Panc1 (cell line): ENCODE measurements at regions not wholly inside any gene's neighbourhood (a gene's known extent, or its start where the extent isn't known, plus 50 kb on each side); places are given as distances from the start of the nearest gene placed in this dataset.

Experiments
- ATAC-seq: fragments of 200-7000 bp; cut with Tn5 transposase; 2 replicates; pipeline ENCODE4 v1.9.1; 2020; ENCODE audit warnings: mild to moderate bottlenecking, moderate library complexity
- BruUV-seq: library from RNA; stranded (reverse); fragments of 400-500 nt; replicated peaks from 2 replicates; lab custom pipeline; 2021; lab: Mats Ljungman, UMichigan
- CTCF ChIA-PET: fragments of 300-600 bp; sonication (Branson Sonifier 250); formaldehyde crosslinking; loops from one replicate; lab custom pipeline; 2022; ENCODE audit warnings: antibody characterized with exemption; lab: Charles Lee
- POLR2A ChIA-PET: fragments of 300-600 bp; sonication (Branson Sonifier 250); formaldehyde crosslinking; loops from one replicate; lab custom pipeline; 2022; ENCODE audit warnings: antibody characterized with exemption; lab: Charles Lee
- DNase-seq: peaks from one replicate; pipeline ENCODE4 v3.0.0-alpha.2; 2010; ENCODE audit warnings: low read depth, low spot score
- H3K27ac ChIP-seq: 2 replicates; pipeline ENCODE4 v1.5.1; 2011; ENCODE audit warnings: mild to moderate bottlenecking, low read length, inconsistent platforms
- H3K27me3 ChIP-seq: fragments of 200-500 bp; sonication (Bioruptor generic); 2 replicates; pipeline ENCODE4 v1.6.0; 2014; ENCODE audit warnings: low read length, inconsistent platforms; ENCODE audit not compliant: control insufficient read depth, insufficient read depth
- H3K36me3 ChIP-seq: fragments of 200-500 bp; sonication (Bioruptor generic); 2 replicates; pipeline ENCODE4 v1.5.1; 2014; ENCODE audit warnings: inconsistent platforms, mild to moderate bottlenecking, low read length, moderate library complexity; ENCODE audit not compliant: control insufficient read depth, insufficient read depth
- H3K4me1 ChIP-seq: 2 replicates; pipeline ENCODE4 v1.5.1; 2011; ENCODE audit warnings: inconsistent platforms, mild to moderate bottlenecking, low read length, moderate library complexity; ENCODE audit not compliant: control insufficient read depth, insufficient read depth
- H3K4me3 ChIP-seq, 2 experiments: 2 replicates each; pipeline ENCODE4 v1.5.1; 2011 to 2012; ENCODE audit warnings: low read depth in 2 of 2, low read length in 2 of 2, mild to moderate bottlenecking in 2 of 2, inconsistent platforms in 1 of 2, moderate library complexity in 1 of 2
- H3K9me3 ChIP-seq: fragments of 200-500 bp; sonication (Bioruptor generic); 2 replicates; pipeline ENCODE4 v1.5.1; 2014; ENCODE audit warnings: low read depth, mild to moderate bottlenecking, inconsistent platforms, low read length, moderate library complexity; ENCODE audit not compliant: control insufficient read depth, insufficient read depth
- CTCF ChIP-seq: fragments of 450-650 bp; IDR thresholded peaks from 2 replicates; pipeline ENCODE4 v1.5.1; 2017; ENCODE audit warnings: mild to moderate bottlenecking
- POLR2AphosphoS5 ChIP-seq: IDR thresholded peaks from 2 replicates; pipeline ENCODE4 v1.6.1; 2012; ENCODE audit warnings: mild to moderate bottlenecking, low read depth, low read length, moderate library complexity
- REST ChIP-seq, 2 experiments: IDR thresholded peaks; 2 replicates each; pipeline ENCODE4 v1.6.1; 2011 to 2012; ENCODE audit warnings: low read depth in 2 of 2, control low read depth in 1 of 2, low read length in 1 of 2, mild to moderate bottlenecking in 1 of 2, moderate library complexity in 1 of 2; ENCODE audit not compliant: insufficient read depth in 1 of 2
- SIN3A ChIP-seq: IDR thresholded peaks from 2 replicates; pipeline ENCODE4 v1.6.1; 2012; ENCODE audit warnings: low read depth, mild to moderate bottlenecking, low read length, moderate library complexity, borderline replicate concordance; ENCODE audit not compliant: insufficient read depth
- TCF7L2 ChIP-seq: IDR thresholded peaks from 2 replicates; pipeline ENCODE4 v1.6.1; 2011; ENCODE audit warnings: mild to moderate bottlenecking, low read depth, low read length, inconsistent platforms
- in situ Hi-C: cut with HindIII; loops from 2 replicates; pipeline ENCODE4 v1.10.0; 2016; ENCODE audit warnings: low sequenced_read_pairs, low pct_unique_long_range_greater_than_20kb
- intact Hi-C: fragments of 100-400 bp; cut with micrococcal nuclease; formaldehyde crosslinking; loops from one replicate; pipeline ENCODE4 v1.10.0; 2022; ENCODE audit not compliant: unreplicated experiment

- CTCF ChIA-PET = no interaction called here
- no peak for ATAC-seq
- POLR2A ChIA-PET = no interaction called here
Measured at GRCh38 chr13:31629085-31629780, 110.1 kb upstream of the RXFP2 start.

GRCh38 chr13:31631071-31631470 is 108.3 kb upstream of the RXFP2 start:
- no TSS peak for BruUV-seq
- intact Hi-C loops = no loop called here
- in situ Hi-C loops = no loop called here
- CTCF ChIA-PET = no interaction called here
- Histone ChIP-seq H3K36me3 (no peaks in the 10 kb centered on the region), H3K4me1 (no peaks in the 10 kb centered on the region), H3K9me3 (no peaks in the 10 kb centered on the region), H3K4me3 (no peak overlapping the region), H3K27ac (no peak overlapping the region), H3K27me3 (no peaks in the 10 kb centered on the region)
- ATAC-seq = no peak
- DNase-seq = no peak
- POLR2A ChIA-PET = no interaction called here
- no peak for TF ChIP-seq SIN3A
- TF ChIP-seq CTCF = no peak
- no peak for TF ChIP-seq REST (IDR thresholded peaks at IDR 0.05; ENCODE audit: insufficient read depth in 1 of 2, low read depth in 2 of 2, low read length in 1 of 2)
- TF ChIP-seq TCF7L2 = no peak
- no peak for TF ChIP-seq POLR2AphosphoS5

More at GRCh38 chr13:31629085-31629780, 110.1 kb upstream of the RXFP2 start:
- BruUV-seq = no TSS peak
- H3K27me3 ChIP-seq = no peaks in the 10 kb centered on the region
- intact Hi-C loops (no loop called here), in situ Hi-C loops (no loop called here)
- no peaks in the 10 kb centered on the region for H3K4me1 ChIP-seq
- TF ChIP-seq CTCF = no peak
- no peak for TF ChIP-seq SIN3A
- TF ChIP-seq POLR2AphosphoS5 = no peak
- no peak for TF ChIP-seq REST (IDR thresholded peaks at IDR 0.05; ENCODE audit: insufficient read depth in 1 of 2, low read depth in 2 of 2, low read length in 1 of 2)
- no peak for TF ChIP-seq TCF7L2
- no peak overlapping the region for H3K4me3 ChIP-seq
- H3K9me3 ChIP-seq = no peaks in the 10 kb centered on the region
- no peak for DNase-seq
- no peaks in the 10 kb centered on the region for H3K36me3 ChIP-seq
- H3K27ac ChIP-seq = no peak overlapping the region
